Endothelial cell of umbilical vein (primary cell): ENCODE measurements at regions not wholly inside any gene's neighbourhood (a gene's known extent, or its start where the extent isn't known, plus 50 kb on each side); places are given as distances from the start of the nearest gene placed in this dataset.

Source experiments
- BruUV-seq: library from RNA; stranded (reverse); fragments of 400-500 nt; replicated peaks from 2 replicates; lab custom pipeline; 2021; lab: Mats Ljungman, UMichigan
- CTCF ChIA-PET: fragments of 300-600, 350-600 bp; sonication (Branson Sonifier 250); formaldehyde crosslinking; loops from one replicate; lab custom pipeline; 2021; ENCODE audit warnings: antibody characterized with exemption, inconsistent platforms; lab: Charles Lee
- POLR2A ChIA-PET: fragments of 300-600, 350-600 bp; sonication (Branson Sonifier 250); formaldehyde crosslinking; loops from one replicate; lab custom pipeline; 2021; ENCODE audit warnings: antibody characterized with exemption, inconsistent platforms; lab: Charles Lee
- DNase-seq: peaks from one replicate; pipeline ENCODE4 v3.0.0-alpha.2; 2011; ENCODE audit warnings: low read depth, low spot score
- FAIRE-seq: peaks from 2 replicates; lab custom pipeline; 2011; peaks lifted over from hg19 to GRCh38; lab: Jason Lieb, UNC
- H2AFZ ChIP-seq: 2 replicates; pipeline ENCODE4 v1.6.0; 2012; ENCODE audit warnings: low read depth, low read length, control low read depth, inconsistent platforms
- H3K27ac ChIP-seq: 2 replicates; pipeline ENCODE4 v1.5.1; 2011; ENCODE audit warnings: low read depth, mild to moderate bottlenecking, control low read depth, low read length, moderate library complexity; ENCODE audit not compliant: insufficient read depth
- H3K27me3 ChIP-seq, 2 experiments: 2 replicates each; pipeline versions ENCODE4 v1.6.0 to v1.6.1; 2011; ENCODE audit warnings: low read length in 2 of 2, mixed read lengths in 1 of 2; ENCODE audit not compliant: control insufficient read depth in 2 of 2, insufficient read depth in 2 of 2
- H3K36me3 ChIP-seq, 2 experiments: 2 replicates in 1 of 2; 3 replicates in 1 of 2; pipeline ENCODE4 v1.5.1; 2011; ENCODE audit warnings: low read length in 2 of 2, mild to moderate bottlenecking in 1 of 2, moderate library complexity in 1 of 2; ENCODE audit not compliant: control insufficient read depth in 2 of 2, insufficient read depth in 2 of 2; ENCODE audit errors: extremely low read depth in 1 of 2
- H3K4me1 ChIP-seq: 3 replicates; pipeline ENCODE4 v1.5.1; 2011; ENCODE audit warnings: mild to moderate bottlenecking, low read length; ENCODE audit not compliant: control insufficient read depth, insufficient read depth; ENCODE audit errors: extremely low read depth
- H3K4me2 ChIP-seq: 2 replicates; pipeline ENCODE4 v1.6.1; 2011; ENCODE audit warnings: low read length, control low read depth, mixed read lengths; ENCODE audit not compliant: insufficient read depth
- H3K4me3 ChIP-seq, 3 experiments: fragments of 200-600 bp in 1 of 3; sonication (generic), shearing (Covaris generic) in 1 of 3; replicated peaks in 1 of 3; 2 replicates each; pipeline ENCODE4 v1.5.1; 2011 to 2016; ENCODE audit warnings: control low read depth in 3 of 3, low read length in 3 of 3, mild to moderate bottlenecking in 2 of 3, inconsistent platforms in 1 of 3, low read depth in 1 of 3, moderate library complexity in 1 of 3; ENCODE audit not compliant: insufficient read depth in 1 of 3
- H3K79me2 ChIP-seq: 2 replicates; pipeline ENCODE4 v1.6.0; 2012; ENCODE audit warnings: low read length, inconsistent platforms; ENCODE audit not compliant: control insufficient read depth, insufficient read depth
- H3K9ac ChIP-seq: replicated peaks from 2 replicates; pipeline ENCODE3; 2011; ENCODE audit warnings: low read length, control low read depth; ENCODE audit not compliant: insufficient read depth; ENCODE audit errors: extremely low read depth
- H3K9me1 ChIP-seq: replicated peaks from 3 replicates; pipeline ENCODE4 v1.6.0; 2011; ENCODE audit warnings: mild to moderate bottlenecking, low read length; ENCODE audit not compliant: control insufficient read depth, insufficient read depth; ENCODE audit errors: extremely low read depth
- H3K9me3 ChIP-seq: replicated peaks from 2 replicates; pipeline ENCODE4 v1.5.1; 2012; ENCODE audit warnings: low read length, inconsistent platforms; ENCODE audit not compliant: control insufficient read depth, insufficient read depth
- H4K20me1 ChIP-seq: replicated peaks from 2 replicates; pipeline ENCODE3; 2011; ENCODE audit warnings: mild to moderate bottlenecking, low read length; ENCODE audit not compliant: control insufficient read depth, insufficient read depth; ENCODE audit errors: extremely low read depth
- CTCF ChIP-seq, 2 donors: IDR thresholded peaks; 1 replicate in 1 of 2; 2 replicates in 1 of 2; pipeline ENCODE4 v1.5.1; 2011; ENCODE audit warnings: low read length in 2 of 2, mild to moderate bottlenecking in 2 of 2, moderate library complexity in 2 of 2, control low read depth in 1 of 2, inconsistent platforms in 1 of 2, low read depth in 1 of 2; ENCODE audit not compliant: insufficient read depth in 1 of 2; ENCODE audit errors: extremely low read depth in 1 of 2
- EZH2 ChIP-seq: IDR thresholded peaks from 2 replicates; pipeline ENCODE4 v1.6.1; 2012; ENCODE audit warnings: borderline replicate concordance, low read depth, mild to moderate bottlenecking, moderate library complexity, low read length, inconsistent platforms; ENCODE audit not compliant: severe bottlenecking
- FOS ChIP-seq: IDR thresholded peaks from 2 replicates; pipeline ENCODE4 v1.6.1; 2011; ENCODE audit warnings: mild to moderate bottlenecking, low read length, moderate library complexity, borderline replicate concordance; ENCODE audit not compliant: insufficient read depth
- GATA2 ChIP-seq: IDR thresholded peaks from 2 replicates; pipeline ENCODE4 v1.7.0; 2011; ENCODE audit warnings: low read depth, mild to moderate bottlenecking, moderate library complexity, mixed read lengths, low read length; ENCODE audit not compliant: insufficient read length, insufficient read depth
- JUN ChIP-seq: IDR thresholded peaks from 2 replicates; pipeline ENCODE4 v1.6.1; 2011; ENCODE audit warnings: borderline replicate concordance, low read depth; ENCODE audit not compliant: insufficient read length, insufficient read depth
- MAX ChIP-seq: IDR thresholded peaks from 2 replicates; pipeline ENCODE4 v1.6.1; 2011; ENCODE audit not compliant: insufficient read depth, insufficient read length
- MYC ChIP-seq: IDR thresholded peaks from one replicate; pipeline ENCODE4 v1.6.1; 2011; ENCODE audit warnings: mild to moderate bottlenecking, low read depth, low read length
- POLR2A ChIP-seq: IDR thresholded peaks from 2 replicates; pipeline ENCODE4 v1.6.1; 2012; ENCODE audit warnings: low read depth, mild to moderate bottlenecking, control low read depth, low read length
- POLR2AphosphoS5 ChIP-seq: IDR thresholded peaks from 2 replicates; pipeline ENCODE4 v1.6.1; 2012; ENCODE audit warnings: low read depth, mild to moderate bottlenecking, control low read depth, low read length, moderate library complexity; ENCODE audit not compliant: insufficient read depth
- dilution Hi-C: fragments of 300-500 bp; cut with MboI; formaldehyde crosslinking; loops from one replicate; pipeline ENCODE4 v1.15.0; 2019; ENCODE audit warnings: low sequenced_read_pairs; ENCODE audit not compliant: extremely low pct_ligation_motif_present
- intact Hi-C: fragments of 100-400 bp; cut with micrococcal nuclease; formaldehyde crosslinking; loops from one replicate; pipeline ENCODE4 v1.10.0; 2022

- POLR2A ChIA-PET = no interaction called here
- CTCF ChIA-PET = no interaction called here
- Histone ChIP-seq H3K4me1 (no peaks in the 10 kb centered on the region), H3K9me1 (no peaks in the 10 kb centered on the region), H3K9ac (no peak overlapping the region), H3K27me3 (no peaks in the 10 kb centered on the region), H3K4me2 (no peak overlapping the region), H2AFZ (no peak overlapping the region), H4K20me1 (no peaks in the 10 kb centered on the region), H3K79me2 (no peaks in the 10 kb centered on the region), H3K4me3 (no peak overlapping the region), H3K36me3 (no peaks in the 10 kb centered on the region), H3K27ac (no peak overlapping the region), H3K9me3 (no peaks in the 10 kb centered on the region)
- TF ChIP-seq JUN (no peak), POLR2AphosphoS5 (no peak), MYC (no peak), FOS (no peak), EZH2 (no peak), GATA2 (no peak), CTCF (IDR thresholded peaks at IDR 0.05; ENCODE audit: extremely low read depth in 1 of 2, insufficient read depth in 1 of 2, low read depth in 1 of 2, low read length in 2 of 2) (no peak), MAX (no peak), POLR2A (no peak)
- intact Hi-C loops (no loop called here), dilution Hi-C loops (no loop called here)
- no peak for FAIRE-seq
- no peak for DNase-seq
- no TSS peak for BruUV-seq
Measured at GRCh38 chr5:68872088-68872839, 221.6 kb upstream of the SLC30A5 start.
